HG03571 (cell line): ENCODE measurements at regions not wholly inside any gene's neighbourhood (a gene's known extent, or its start where the extent isn't known, plus 50 kb on each side); places are given as distances from the start of the nearest gene placed in this dataset.

Experiments used
- ATAC-seq: cut with Tn5 transposase; IDR thresholded peaks from one replicate; pipeline ENCODE4 v1.9.1; 2021; ENCODE audit not compliant: unreplicated experiment

DNA sequence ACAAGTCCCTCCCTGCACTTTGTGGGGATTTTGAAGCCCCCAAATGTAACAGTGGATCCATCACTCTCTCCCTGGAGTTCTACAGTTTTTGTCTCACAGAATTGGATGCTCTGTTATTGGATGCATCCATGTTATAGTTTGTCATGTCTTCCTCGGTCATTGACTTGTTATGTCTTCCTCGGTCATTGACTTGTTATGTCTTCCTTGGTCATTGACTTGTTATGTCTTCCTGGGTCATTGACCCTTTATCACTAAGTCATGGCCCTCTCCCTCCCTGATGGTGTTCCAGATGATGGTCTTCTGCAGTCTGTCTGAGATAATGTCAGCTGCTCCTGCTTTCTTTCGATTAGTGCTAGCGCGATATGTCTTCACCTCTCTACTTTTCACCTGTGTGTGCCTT is 981.5 kb downstream of the BRD1 start:
- ATAC-seq = no peak

DNA sequence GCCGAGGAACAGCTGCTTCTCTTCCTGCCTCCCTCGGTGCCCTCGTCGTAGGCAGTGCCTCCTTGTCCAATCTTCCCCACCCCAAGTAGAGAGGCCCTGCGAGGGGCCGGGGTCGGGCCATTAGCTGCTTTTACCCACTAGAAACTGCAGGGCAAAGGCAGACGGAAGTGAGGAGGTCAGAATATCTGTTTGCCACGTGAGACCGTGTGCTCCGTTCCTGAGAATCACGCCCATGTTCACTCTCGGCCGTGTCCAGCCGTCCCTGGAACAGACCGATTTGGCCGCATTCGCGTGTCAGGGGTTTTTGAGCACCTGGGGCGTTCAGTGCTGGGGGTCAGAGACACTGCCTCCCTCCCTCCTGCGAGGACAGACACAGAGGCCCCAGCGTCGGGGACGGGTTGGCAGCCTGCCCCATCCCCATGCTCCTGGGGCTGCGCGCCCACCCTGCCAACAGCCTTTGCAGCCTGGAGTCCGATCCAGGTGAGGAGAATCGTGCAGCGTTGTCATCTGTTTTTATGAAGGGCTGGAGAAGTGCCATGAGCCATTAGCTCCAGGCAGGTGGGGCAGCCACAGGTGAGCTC is 982.2 kb downstream of the BRD1 start:
- ATAC-seq = no peak

DNA sequence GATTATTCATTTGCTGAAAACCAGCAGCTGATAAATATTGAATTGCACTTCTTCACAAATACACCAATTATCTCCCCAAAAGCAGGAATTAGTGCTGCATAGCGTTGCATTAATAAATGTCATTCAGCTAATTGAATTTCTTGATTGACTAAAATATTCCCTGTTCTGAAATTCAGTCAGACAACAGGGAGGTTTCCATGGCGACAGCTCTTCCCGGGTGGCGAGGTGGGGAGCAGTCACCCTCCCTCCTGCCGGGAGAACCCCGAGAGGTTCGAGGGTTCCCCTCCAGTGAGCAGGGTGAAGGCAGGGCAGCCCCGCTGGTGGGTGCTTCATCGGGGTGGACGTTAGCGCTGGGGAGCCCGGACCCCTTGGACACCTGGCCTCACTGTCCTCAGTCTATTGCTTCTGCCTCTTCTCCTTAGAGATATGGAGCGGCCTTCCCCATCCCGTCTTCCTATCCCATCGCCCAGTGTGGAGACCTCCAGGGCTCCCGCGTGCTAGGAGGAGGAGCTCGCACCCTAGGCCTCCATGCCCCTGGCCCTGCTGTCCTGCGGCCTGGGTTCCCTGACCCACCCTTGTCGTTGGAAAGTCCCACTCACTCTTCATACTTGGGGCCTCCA is 983.5 kb downstream of the BRD1 start:
- no peak for ATAC-seq

DNA sequence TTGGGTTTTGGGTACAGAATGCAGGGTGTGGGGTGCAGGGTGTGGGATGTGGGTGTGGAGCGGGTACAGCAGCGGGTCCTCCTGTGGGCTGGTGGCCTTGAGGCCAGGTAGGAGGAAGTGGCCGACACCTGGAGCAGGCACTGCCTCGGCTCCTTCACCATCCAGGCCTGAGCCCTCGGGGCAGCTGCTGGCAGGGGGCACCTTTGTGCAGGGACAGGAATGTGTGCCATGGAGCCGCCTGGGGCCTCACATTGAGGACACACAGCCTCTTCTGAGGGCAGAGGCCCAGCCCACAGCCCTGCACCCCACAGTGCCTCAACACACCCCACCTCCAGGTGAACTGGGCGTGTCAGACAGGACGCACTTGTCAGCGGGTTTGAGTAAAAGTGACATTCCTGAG is 984.0 kb downstream of the BRD1 start:
- no peak for ATAC-seq

DNA sequence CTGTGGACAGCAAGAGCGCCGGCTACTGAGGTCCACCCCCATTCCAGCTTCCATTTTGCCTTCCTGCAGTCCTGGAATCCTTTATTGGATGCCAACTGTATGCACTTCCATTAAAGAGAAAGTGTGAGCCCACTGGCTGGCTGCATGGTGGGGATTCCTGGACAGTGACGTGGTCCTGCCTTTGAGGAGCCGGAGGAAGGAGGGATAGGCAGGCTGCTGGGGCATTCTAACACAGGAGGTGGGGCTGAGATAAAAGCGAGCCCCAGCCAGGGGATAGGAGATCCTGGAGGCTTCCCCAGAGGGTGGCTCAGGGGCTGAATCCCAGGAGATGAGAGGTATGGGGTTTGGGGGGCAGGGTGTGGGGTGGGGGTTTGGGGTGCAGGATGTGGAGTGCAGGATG is 984.7 kb downstream of the BRD1 start:
- no peak for ATAC-seq

DNA sequence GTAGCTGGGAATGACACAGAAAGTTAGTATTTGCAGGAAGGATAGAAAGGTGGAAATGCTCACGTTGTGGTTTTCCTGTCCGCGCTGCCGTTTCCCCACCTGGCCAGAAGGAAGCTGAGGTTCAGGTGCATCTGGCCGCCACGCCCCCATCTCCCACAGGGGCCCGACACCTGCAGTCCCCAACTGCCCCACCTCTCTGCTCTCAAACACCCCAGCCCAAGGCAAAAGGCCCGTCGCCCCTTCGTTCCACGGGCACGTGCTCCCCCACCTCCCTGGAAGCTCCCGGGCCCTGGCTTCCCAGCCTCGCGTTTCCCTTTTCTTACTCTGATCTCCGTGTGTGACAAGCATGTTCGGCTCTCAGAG is 985.1 kb downstream of the BRD1 start:
- ATAC-seq = no peak

DNA sequence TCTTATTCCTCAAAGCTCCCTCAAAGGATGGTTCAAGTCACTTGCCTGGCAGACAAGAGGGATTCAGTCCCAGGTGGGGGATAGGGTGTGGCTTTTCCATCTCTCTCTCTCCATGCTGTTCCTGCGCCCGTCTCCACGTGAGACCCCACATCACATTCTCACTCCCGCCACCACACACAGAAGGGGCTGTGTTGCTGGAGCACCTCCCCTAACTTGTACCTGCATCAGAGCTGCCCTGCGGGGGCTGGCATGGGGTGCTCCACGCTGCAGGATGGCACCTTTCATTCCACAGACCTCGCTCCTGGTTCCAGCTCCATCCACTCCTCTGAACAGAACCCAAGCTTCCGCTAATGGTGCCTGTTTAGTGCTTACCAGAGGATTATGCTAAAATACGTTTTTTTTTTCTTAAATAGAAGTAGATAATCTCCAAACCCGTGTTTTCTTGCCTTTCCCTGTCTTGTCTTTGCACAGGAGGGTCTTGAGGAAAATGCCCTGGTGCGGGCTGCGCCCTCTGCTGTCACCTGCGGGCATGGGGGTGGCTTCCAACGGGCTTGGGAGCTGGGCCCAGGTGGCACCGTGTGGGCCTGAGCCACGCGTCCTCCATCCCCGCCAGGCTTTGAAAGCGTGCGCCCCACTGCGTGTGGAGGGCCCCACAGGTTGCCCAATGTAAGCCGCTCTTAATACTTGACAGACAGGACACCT is 985.6 kb downstream of the BRD1 start:
- no peak for ATAC-seq

DNA sequence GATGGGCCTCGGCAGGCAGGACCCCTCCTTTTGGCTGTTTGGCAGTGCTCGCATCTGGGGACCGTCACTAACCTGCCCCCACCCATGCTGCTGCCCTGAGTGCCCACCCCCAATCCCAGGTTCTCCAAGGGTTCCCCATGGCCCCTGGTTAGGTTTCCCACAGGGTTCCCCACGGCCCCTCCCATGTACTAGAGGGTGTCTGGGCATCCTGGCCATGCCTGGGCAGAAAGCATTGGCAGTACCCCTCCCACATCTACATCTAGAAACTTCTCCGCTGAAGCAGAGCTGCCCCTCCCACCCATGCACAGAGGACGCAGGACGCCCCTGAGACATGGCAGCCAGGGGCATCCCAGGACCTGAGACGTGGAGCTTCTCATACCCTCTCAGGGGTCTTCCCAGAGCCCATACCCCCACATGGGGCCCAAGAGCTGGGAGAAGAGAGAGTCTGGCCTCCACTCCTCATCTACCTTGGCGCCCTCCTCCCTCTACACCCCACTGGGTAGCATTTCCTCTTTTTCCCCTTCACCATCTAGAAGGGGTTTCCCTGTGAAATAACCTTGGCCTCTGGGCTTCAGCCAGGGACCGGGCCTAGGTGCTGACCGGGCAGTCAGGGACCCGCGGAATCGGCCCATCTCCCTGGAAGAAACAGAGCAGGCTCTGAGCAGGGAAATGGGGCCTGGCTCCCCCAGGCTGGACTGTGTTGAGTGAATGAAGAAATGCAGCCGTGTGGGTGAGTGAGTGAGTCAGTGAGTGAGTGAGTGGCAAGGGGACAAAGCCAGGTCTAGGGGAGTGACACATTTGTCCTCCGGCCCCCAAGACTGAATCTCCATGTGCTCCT is 987.3 kb downstream of the BRD1 start:
- no peak for ATAC-seq

DNA sequence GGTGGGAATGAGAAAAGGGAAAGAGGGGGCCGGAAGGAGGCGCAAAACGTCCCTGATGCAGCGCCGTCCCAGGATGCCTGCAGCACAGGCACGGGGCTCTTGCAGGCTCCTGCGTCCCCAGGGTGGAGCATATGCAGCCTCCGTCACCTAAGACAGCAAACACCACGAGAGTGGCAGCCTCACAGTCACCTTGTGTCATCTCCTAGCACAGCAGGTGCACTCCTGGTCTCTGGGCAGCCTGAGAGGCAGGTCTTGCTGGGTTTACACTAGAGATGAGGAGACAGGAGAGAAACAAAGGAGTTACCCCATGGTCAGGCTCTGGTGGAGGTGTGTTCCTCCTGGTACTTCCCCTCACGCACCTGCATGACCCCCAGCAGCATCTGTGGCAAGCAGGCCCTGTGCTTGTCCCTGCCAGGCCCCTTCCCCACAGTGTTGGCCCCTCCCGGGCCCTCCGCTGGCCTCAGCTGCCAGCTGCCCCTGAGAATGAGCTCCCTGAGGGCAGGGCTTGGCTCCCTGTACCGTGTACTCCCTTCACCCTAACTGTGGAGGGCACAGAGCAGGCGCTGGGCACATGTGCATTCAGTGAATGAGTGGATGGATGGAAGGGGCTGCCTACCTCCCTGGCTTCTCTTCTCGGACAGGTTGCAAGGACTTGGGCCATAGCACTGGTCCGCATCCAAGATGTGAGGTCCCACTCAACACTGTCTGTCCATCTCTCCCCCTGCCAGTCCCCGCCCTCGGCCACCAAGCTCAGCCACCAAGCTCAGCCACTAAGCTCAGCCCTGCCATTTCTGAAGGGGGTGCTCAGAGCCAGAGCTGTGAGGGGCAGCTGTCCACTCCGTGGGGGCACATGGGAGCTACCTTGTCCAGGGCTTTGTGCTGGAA is 988.6 kb downstream of the BRD1 start:
- no peak for ATAC-seq

DNA sequence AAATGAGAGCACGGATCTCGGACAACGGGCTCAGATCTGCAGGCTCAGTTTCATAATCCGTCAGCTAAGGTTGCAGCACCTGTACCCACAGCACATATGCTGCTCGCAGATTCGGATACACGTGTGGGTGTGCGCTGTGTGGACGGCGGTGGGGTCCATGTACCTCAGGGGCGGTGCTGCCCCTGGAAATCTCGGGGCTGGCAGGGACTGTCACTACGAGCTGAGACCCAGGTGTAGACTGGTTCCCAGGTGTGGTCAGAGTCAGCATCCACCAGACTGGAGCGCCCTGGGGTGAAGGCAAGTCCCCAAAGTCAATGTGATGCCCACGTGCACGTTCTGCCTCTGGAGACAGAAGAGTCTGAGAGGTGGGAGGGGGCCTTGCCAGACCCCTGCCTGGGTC is 989.3 kb downstream of the BRD1 start:
- ATAC-seq = no peak

DNA sequence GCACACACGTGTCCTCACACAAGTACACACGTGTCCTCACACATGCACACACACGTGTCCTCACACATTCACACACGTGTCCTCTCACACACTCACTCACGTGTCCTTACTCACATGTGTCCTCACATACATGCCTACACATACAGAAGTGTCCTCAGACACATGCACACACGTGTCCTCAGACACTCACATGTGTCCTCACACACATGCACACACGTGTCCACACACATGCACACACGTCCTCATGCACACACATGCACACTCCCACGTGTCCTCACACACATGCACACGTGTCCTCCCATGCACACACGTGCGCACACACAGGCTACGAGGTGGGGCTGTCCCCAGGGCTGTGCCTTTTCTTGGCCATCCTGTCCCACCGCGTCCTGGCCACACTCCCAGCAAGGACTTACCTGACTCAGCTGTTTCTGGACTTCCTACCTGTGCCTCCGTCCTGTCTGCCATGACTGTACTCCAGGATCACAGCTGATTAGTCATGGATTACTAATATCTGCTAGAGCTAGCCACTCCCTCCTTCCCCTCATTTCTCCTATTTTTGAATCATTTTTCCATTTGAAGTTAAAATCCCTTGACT is 990.2 kb downstream of the BRD1 start:
- ATAC-seq = no peak

DNA sequence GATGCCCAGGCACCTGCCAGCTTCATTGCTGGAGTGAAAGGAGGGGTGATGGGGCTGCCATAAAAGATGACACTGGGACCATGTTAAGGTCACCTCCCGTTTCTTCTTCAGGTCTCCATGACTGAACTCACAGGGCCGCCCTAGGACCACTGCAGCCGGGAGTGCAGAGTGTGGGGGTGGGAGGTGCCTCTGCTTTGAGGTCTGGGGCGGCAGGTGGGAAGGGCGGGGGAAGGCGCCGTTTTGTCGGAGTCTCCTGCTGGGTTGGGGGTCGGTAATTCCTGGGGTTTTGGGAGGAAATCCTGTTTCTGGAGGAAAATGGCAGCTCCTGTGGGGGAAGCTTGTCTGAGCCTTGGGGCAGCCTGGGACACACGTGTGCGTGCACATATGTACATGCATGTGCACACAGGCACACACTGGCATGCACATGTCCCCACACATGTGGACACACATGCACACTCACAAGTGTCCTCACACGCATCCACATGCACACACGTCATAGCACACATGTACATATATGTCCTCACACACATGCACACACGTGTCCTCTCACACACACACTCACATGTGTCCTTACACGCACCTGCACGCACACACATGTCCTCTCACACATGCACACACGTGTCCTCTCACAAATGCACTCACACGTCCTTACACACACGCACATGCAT is 990.9 kb downstream of the BRD1 start:
- ATAC-seq = no peak

DNA sequence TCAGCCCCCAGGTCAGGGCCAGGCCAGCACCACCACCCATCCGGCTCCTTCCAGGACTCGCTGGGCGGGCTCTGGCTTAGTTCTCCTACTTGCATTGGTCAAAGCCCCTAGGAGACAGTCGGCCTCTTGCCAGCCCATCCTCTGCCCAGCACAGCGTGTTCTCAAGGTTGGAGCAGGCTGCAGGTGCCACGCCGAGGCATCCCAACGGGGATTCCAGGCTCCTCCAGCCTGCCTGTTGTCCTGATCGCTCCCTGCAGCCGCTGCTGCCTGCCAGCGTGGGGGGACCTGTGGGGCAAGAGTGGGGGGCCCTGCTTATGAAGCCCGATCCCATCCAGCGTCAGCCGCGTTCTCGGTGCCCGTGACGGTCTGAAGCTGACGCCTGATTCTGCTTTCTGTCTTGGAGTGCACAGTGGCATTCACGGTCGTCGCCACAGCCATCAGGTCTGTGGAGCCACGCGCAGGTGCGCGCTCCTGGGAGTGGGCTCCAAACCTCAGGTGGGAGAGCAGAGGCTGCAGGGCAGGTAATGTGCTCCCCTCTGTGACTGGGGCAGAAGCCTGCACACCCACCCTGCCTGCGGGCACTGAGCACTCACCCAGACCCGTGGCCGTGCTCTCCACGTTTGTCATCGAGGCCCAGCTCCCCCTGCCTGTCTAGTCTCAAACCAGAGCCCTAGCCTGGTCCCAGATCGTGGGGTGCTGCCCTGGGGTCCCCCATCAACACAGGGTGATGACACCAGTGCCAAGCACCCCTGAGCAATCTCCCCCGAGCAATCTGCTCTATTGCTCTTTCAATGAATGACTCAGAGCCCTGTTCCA is 991.6 kb downstream of the BRD1 start:
- no peak for ATAC-seq

DNA sequence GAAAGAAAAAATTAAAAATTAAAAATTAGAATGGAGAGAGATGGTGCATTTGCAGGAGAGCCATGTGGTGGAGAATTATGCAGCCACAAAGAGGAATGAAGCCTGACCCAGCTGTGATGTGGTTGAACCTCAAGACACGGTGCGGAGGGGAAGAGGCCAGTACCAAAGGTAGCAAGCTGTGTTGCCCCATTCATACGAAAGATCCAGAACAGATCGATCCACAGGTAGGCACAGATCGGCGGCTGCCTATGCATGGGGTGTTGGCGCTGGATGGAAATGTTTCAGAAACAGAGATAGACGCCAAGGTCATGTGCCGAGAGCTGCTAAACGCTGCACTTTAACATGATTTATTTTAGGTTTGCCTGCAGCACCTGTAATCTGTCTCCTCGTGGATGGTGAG is 992.3 kb downstream of the BRD1 start:
- no peak for ATAC-seq

DNA sequence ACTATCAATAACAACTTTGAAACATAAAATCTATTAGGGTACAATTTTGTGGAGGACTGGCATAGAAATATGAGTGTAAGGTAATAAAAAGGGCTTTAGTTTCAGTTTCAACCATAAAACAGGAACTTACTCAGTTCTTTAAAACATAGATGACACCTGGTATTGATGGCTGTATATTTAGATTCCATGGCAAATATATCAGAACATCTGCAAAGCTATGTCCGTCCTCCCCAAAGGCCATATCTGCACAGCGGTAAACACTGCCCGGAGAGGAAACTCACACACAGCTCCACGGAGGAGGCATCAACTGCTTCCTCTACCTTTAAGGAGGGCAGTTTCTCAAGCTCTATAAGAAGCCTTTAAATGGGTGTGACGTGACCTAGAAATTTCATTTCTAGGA is 993.3 kb downstream of the BRD1 start:
- ATAC-seq = no peak

DNA sequence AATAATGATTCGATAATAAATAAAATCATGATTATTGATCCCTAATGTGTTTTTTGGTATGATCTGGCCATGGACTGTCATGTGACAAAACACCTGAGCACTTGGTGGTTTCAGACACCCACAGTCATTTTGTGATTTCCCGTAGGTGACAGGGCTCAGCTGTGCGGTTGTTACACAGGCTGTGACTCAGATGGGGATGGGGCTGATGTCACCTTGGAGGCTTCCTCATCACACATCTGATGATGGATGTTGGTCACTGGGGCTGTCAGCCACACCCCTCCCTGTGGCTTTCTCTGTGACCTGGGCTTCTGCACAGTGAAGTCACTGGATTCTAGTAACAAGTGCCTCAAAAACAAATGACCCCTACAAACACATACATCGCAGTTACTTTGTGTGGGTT is 995.1 kb downstream of the BRD1 start:
- ATAC-seq = no peak

DNA sequence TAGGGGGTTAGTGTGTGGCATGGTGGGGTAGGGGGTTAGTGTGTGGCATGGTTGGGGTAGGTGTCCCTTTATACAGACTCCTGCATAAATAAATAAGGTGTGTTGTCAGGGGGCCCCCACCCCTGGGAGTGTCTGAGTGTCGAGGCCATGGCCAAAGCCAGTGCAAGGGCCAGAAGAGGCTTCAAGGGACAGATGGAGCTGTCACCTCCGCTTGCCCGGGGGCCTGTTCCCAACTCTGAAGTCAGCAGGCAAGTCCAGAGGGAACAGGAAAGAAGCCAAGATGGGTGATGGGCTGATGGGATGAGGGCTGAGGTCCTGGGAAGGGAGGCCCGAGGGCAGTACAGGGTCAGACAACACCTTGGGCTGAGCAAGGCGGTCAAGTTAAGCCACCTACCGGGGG is 997.8 kb downstream of the BRD1 start:
- ATAC-seq = no peak

DNA sequence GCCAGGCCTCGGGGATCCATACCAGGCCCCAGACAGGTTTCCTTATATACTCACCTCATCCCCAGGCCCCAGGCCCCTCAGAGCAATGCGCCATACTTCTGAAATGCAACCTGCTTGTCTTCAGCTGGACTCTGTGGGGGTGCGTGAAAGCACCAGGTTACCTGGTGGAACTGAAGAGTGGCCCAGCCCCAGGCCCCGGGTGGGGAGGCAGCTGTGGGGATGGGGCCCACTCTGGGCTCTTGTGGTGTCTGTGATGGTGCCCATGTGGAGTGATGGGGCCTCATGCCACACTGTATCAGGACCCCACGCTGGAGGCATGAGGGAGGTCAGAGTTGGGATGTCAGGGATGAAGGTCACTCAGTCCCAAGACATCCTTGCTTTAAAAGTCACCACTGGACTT is 999.0 kb downstream of the BRD1 start:
- no peak for ATAC-seq

DNA sequence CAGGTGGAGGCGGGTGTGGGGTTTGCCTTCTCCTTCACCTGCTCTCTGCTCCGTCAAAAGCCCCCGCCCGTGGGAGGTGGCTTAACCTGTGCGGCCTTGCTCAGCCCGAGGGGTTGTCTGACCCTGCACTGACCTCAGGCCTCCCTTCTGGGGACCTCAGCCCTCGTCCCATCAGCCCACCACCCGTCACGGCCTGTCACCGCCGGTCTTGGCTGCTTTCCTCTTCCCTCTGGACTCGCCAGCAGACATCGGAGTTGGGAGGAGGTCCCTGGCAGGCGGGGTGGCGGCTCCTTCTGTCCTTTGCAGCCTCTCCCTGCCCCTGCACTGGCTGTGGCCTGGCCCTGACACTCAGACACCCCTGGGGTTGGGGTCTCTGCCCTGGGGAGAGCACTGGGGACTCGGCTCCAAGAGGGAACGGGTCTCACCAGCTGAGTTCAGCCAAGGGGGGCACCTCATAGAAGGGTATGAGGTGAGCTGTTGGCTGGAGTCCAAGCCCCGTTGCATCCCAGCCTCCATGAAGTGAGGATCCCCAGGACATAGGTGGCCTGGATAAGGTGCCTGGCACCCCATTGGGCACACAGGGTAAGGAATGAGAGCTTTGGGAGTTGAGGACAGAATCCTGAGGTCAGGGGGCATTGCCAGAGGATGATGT is 999.6 kb downstream of the BRD1 start:
- no peak for ATAC-seq
